ENCODE measurements at regions not wholly inside any gene's neighbourhood (a gene's known extent, or its start where the extent isn't known, plus 50 kb on each side); places are given as distances from the start of the nearest gene placed in this dataset.

DNA sequence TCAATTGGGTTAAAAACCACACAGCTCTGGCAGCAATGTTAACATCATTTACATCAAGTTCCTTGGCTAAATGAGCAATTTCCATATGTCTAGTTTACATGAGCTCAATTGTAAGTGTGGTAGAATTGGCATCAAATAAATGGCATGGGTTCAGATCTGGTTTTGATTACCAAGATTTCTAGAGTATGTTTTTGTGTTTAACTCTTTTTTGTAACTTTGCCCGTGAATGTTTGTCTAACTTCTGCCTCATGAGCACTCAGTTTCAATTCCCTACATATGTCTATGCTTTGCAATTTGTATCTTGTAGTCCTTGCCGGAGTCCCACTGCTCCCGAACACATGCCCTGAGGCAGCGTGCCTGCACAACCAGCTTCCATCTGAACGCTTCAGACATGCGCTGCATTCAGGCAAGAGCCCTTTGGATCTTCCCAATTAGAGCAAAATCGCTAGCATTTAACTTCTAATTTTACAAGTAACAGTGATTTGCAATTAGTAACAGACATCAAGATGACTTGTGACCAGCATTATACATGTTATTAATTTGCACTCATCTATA, 644.4 kb downstream of the TRIML1 start:
- TF ChIP-seq EZH2phosphoT487 (IDR thresholded peaks at IDR 0.05; ENCODE audit: low read length), result no peak
- TF ChIP-seq, protein P1, sequence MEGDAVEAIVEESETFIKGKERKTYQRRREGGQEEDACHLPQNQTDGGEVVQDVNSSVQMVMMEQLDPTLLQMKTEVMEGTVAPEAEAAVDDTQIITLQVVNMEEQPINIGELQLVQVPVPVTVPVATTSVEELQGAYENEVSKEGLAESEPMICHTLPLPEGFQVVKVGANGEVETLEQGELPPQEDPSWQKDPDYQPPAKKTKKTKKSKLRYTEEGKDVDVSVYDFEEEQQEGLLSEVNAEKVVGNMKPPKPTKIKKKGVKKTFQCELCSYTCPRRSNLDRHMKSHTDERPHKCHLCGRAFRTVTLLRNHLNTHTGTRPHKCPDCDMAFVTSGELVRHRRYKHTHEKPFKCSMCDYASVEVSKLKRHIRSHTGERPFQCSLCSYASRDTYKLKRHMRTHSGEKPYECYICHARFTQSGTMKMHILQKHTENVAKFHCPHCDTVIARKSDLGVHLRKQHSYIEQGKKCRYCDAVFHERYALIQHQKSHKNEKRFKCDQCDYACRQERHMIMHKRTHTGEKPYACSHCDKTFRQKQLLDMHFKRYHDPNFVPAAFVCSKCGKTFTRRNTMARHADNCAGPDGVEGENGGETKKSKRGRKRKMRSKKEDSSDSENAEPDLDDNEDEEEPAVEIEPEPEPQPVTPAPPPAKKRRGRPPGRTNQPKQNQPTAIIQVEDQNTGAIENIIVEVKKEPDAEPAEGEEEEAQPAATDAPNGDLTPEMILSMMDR (IDR thresholded peaks at IDR 0.05; ENCODE audit: low read length), result no peak
